HL-60 (cell line): ENCODE measurements at regions not wholly inside any gene's neighbourhood (a gene's known extent, or its start where the extent isn't known, plus 50 kb on each side); places are given as distances from the start of the nearest gene placed in this dataset.

Source experiments
- POLR2AphosphoS5 ChIP-seq: IDR thresholded peaks from 2 replicates; pipeline ENCODE4 v1.6.1; 2012; ENCODE audit warnings: low read depth
- TF ChIP-seq, protein P1 (sequence below): IDR thresholded peaks from one replicate; pipeline ENCODE4 v1.5.1; 2011; ENCODE audit warnings: low read length, control low read depth, inconsistent platforms; ENCODE audit not compliant: insufficient read depth

DNA sequence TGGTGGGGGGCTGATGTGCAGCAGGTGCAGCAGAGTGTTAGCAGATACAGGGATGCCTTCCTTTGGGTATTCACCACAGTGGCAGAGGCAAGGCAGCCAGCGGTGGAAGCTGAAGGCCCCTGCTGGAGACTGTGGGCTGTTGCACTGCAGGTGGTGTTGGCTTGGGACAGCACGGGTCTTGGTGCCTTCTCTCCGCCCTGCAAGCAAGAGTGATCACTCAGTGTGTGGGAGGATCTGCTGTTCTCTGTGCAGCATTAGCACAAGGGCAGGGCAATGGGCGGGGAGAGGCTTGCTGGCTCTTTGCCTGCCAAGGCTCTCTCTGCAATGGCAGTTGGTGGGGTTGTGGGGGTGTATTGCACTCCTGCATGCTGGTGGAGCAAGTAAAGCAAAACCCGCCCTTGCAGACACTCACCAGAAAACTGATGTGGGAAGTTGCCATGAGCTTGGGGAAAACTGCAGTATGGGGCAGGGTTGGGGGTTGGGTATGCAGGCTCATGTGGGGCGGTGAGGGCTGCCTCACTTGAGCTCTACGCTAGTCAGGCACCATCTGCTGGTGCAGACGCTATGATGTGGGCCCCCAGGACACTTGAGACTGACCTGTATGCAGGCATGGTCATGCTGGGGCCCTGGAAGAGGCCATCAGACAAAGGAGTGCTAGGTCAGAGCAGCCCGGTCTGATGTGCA, 820.8 kb upstream of the GRIA3 start:
- TF ChIP-seq, protein P1, sequence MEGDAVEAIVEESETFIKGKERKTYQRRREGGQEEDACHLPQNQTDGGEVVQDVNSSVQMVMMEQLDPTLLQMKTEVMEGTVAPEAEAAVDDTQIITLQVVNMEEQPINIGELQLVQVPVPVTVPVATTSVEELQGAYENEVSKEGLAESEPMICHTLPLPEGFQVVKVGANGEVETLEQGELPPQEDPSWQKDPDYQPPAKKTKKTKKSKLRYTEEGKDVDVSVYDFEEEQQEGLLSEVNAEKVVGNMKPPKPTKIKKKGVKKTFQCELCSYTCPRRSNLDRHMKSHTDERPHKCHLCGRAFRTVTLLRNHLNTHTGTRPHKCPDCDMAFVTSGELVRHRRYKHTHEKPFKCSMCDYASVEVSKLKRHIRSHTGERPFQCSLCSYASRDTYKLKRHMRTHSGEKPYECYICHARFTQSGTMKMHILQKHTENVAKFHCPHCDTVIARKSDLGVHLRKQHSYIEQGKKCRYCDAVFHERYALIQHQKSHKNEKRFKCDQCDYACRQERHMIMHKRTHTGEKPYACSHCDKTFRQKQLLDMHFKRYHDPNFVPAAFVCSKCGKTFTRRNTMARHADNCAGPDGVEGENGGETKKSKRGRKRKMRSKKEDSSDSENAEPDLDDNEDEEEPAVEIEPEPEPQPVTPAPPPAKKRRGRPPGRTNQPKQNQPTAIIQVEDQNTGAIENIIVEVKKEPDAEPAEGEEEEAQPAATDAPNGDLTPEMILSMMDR: no peak
- no peak for TF ChIP-seq POLR2AphosphoS5
